HG03469 (cell line): ENCODE measurements at regions not wholly inside any gene's neighbourhood (a gene's known extent, or its start where the extent isn't known, plus 50 kb on each side); places are given as distances from the start of the nearest gene placed in this dataset.

Experiments used
- ATAC-seq: cut with Tn5 transposase; IDR thresholded peaks from one replicate; pipeline ENCODE4 v1.9.1; 2021; ENCODE audit warnings: mild to moderate bottlenecking, moderate library complexity, moderate number of reproducible peaks; ENCODE audit not compliant: unreplicated experiment

- ATAC-seq, result no peak
These were observed 224.1 kb downstream of the ALX1 start for GRCh38 chr12:85504164-85504563.

GRCh38 chr12:85504624-85505023 is 224.6 kb downstream of the ALX1 start:
- ATAC-seq, result no peak

DNA sequence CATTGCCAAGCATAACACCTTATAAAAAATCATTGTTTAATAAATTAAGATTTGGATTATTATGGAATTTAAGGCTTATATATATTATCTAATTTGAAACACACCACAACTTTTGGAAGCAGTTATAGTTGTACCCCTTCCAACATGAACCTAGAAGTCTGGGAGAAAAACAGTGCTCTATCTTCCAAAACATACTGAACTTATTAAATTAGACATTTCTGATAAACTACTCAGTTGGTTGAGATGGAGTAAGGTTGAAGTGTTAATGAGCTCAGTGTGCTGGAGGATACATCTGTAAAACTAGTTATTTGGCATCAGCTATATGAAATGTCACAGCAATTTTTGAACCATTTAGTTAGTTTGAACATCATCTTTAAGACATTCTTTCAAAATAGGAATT is 227.4 kb downstream of the ALX1 start:
- ATAC-seq, result no peak

GRCh38 chr12:85509081-85509856 is 229.2 kb downstream of the ALX1 start:
- ATAC-seq, result peak; percentile 9

- peak; percentile 97 for ATAC-seq
These were observed 229.8 kb downstream of the ALX1 start for GRCh38 chr12:85509857-85510256.

DNA sequence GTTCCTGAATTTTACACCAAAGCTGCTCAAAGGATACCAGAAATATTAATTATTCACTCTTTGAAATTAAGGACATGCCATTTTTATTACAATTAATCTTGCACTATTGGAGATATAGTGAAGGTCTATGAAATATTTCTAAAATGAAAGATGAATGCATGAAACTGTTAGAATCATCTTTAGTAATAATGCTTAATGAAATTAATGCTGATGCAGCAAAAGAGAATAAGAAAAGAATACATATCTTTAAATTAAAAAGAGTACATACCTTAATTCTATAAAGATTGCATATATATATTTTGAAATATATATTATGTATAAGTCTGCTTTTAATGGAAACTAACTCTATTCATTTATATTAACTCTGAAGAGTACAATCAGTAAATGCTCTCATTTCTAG is 236.0 kb downstream of the ALX1 start:
- ATAC-seq, result no peak

GRCh38 chr12:85516667-85517325 is 236.8 kb downstream of the ALX1 start:
- no peak for ATAC-seq

- ATAC-seq, result no peak
These were observed 239.1 kb downstream of the ALX1 start for GRCh38 chr12:85519163-85519562.

- no peak for ATAC-seq
These were observed 243.2 kb downstream of the ALX1 start for GRCh38 chr12:85523197-85523596.

DNA sequence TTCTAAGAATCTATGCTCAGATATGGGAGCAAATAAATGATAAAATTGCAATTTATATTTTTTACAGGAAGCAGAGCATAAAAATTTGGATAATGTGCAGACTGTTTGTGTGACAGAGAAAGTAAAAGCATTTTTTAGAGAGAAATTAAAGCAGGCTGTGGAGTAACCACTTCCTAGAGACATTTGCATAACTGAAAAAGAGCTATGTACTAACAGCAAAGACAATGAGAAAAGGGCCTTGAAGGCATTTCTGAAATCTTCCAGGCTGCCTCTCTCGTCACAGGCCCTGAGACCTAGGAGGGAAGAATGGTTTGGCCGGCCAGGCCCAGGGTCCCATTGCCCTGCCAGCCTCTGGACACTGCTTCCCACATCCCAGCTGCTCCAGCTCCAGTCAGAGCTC is 247.2 kb downstream of the ALX1 start:
- ATAC-seq, result peak; percentile 60

- no peak for ATAC-seq
These were observed 249.9 kb downstream of the ALX1 start for GRCh38 chr12:85529896-85530295.

- ATAC-seq, result no peak
These were observed 250.4 kb downstream of the ALX1 start for GRCh38 chr12:85530456-85530855.

GRCh38 chr12:85531341-85531740 is 251.3 kb downstream of the ALX1 start:
- ATAC-seq, result peak; percentile 85

DNA sequence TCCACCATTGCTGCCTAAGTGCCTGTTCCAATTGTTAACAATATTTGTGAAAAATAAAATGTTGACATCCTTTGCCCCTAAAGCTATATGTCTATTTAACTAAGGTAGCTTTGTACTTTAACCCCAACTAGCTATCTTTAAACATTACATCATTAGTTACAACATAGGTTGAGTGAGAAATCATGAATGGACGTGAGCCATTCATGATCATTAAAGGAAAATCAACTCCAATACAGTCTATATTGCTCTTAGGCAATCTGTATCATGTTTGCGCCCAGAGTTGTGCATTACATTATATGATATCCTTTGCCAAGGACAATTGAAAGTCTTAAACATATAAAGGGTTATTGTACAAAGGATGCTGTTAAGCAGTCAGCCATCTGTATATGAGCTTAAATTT is 269.6 kb downstream of the ALX1 start:
- no peak for ATAC-seq

GRCh38 chr12:85550924-85551323 is 270.9 kb downstream of the ALX1 start:
- ATAC-seq, result no peak

GRCh38 chr12:85552461-85552860 is 272.4 kb downstream of the ALX1 start:
- ATAC-seq, result no peak

DNA sequence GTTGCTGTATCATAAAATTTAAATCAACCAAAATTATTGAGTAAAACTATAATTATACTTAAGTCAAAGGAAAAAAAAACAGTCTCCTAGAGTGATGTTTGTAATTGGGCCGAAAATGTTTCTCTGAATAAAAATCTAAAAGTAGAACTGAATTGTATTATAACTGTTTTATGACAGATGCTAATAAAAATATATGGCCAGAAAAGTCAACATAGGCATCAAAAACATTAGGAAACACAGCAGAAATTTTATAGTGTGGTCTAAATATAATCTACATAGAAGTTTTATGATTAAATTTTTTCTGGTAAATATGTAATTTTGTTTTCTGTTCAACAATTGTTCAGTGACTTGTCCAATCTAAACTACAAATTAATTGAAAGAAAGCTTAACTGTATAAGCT is 277.8 kb downstream of the ALX1 start:
- ATAC-seq, result no peak

- no peak for ATAC-seq
These were observed 277.5 kb downstream of the RASSF9 start for GRCh38 chr12:85558684-85559083.

DNA sequence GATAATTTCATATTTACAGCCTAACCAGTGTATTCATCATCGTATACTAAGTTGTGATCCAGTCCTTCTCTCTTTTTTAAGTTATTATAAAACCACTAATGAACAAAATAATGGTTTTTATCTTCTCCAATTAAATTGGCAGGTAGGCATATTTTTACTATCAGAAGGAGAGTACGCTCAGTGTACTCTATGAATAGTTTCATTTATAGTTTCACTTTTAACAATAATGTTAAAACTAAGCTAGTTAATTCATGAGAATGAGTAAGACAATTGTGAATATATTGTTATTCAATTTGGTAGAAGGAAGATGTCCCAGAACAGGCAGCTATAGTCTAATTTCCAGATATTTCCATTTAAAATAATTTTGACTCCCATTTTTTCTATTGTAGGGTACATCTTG is 277.1 kb downstream of the RASSF9 start:
- ATAC-seq, result no peak

DNA sequence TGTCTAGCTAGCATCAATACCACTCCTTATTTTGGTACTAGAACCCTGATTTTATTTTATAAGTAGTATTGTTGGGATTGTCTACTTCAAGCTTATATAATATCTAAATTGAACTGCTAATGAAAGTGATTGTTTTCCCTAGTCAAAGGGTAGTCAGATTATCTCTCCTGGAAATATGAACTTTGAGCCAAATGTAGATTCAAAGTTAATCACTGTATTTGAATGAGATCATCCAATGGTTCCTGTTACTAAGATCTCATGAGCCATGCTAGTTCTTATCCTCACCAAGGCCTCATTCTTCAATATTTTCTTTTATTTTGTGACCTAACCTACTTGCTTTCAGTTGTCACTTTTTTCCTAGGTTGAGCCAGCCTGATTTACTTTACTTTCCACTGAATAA is 276.7 kb downstream of the RASSF9 start:
- no peak for ATAC-seq

DNA sequence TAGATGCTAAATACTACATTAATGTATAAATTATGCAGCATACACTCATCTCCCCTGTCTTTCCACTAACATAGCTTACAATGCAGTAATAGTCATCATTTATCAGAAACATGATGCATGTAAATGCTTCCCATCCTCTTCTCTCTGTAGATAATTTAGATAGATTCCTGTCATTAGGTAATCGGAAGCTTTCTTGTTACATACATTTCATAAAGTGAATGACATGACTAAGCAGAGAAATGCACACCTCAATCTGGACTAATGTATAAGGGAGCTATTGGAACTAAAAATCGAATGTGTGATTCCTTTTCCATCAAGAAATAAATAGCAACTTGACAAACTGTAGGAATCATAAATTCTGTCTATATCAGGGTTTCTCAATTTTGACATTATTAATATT is 273.4 kb downstream of the RASSF9 start:
- ATAC-seq, result no peak

- ATAC-seq, result peak; percentile 79
These were observed 271.4 kb downstream of the RASSF9 start for GRCh38 chr12:85564786-85565185.
